Endothelial cell of umbilical vein (primary cell): ENCODE measurements at regions not wholly inside any gene's neighbourhood (a gene's known extent, or its start where the extent isn't known, plus 50 kb on each side); places are given as distances from the start of the nearest gene placed in this dataset.

ENCODE experiments used
- BruUV-seq: library from RNA; stranded (reverse); fragments of 400-500 nt; replicated peaks from 2 replicates; lab custom pipeline; 2021; lab: Mats Ljungman, UMichigan
- CTCF ChIA-PET: fragments of 300-600, 350-600 bp; sonication (Branson Sonifier 250); formaldehyde crosslinking; loops from one replicate; lab custom pipeline; 2021; ENCODE audit warnings: antibody characterized with exemption, inconsistent platforms; lab: Charles Lee
- POLR2A ChIA-PET: fragments of 300-600, 350-600 bp; sonication (Branson Sonifier 250); formaldehyde crosslinking; loops from one replicate; lab custom pipeline; 2021; ENCODE audit warnings: antibody characterized with exemption, inconsistent platforms; lab: Charles Lee
- DNase-seq: peaks from one replicate; pipeline ENCODE4 v3.0.0-alpha.2; 2011; ENCODE audit warnings: low read depth, low spot score
- FAIRE-seq: peaks from 2 replicates; lab custom pipeline; 2011; peaks lifted over from hg19 to GRCh38; lab: Jason Lieb, UNC
- H2AFZ ChIP-seq: 2 replicates; pipeline ENCODE4 v1.6.0; 2012; ENCODE audit warnings: low read depth, low read length, control low read depth, inconsistent platforms
- H3K27ac ChIP-seq: 2 replicates; pipeline ENCODE4 v1.5.1; 2011; ENCODE audit warnings: low read depth, mild to moderate bottlenecking, control low read depth, low read length, moderate library complexity; ENCODE audit not compliant: insufficient read depth
- H3K27me3 ChIP-seq, 2 experiments: 2 replicates each; pipeline versions ENCODE4 v1.6.0 to v1.6.1; 2011; ENCODE audit warnings: low read length in 2 of 2, mixed read lengths in 1 of 2; ENCODE audit not compliant: control insufficient read depth in 2 of 2, insufficient read depth in 2 of 2
- H3K36me3 ChIP-seq, 2 experiments: 2 replicates in 1 of 2; 3 replicates in 1 of 2; pipeline ENCODE4 v1.5.1; 2011; ENCODE audit warnings: low read length in 2 of 2, mild to moderate bottlenecking in 1 of 2, moderate library complexity in 1 of 2; ENCODE audit not compliant: control insufficient read depth in 2 of 2, insufficient read depth in 2 of 2; ENCODE audit errors: extremely low read depth in 1 of 2
- H3K4me1 ChIP-seq: 3 replicates; pipeline ENCODE4 v1.5.1; 2011; ENCODE audit warnings: mild to moderate bottlenecking, low read length; ENCODE audit not compliant: control insufficient read depth, insufficient read depth; ENCODE audit errors: extremely low read depth
- H3K4me2 ChIP-seq: 2 replicates; pipeline ENCODE4 v1.6.1; 2011; ENCODE audit warnings: low read length, control low read depth, mixed read lengths; ENCODE audit not compliant: insufficient read depth
- H3K4me3 ChIP-seq, 3 experiments: fragments of 200-600 bp in 1 of 3; sonication (generic), shearing (Covaris generic) in 1 of 3; replicated peaks in 1 of 3; 2 replicates each; pipeline ENCODE4 v1.5.1; 2011 to 2016; ENCODE audit warnings: control low read depth in 3 of 3, low read length in 3 of 3, mild to moderate bottlenecking in 2 of 3, inconsistent platforms in 1 of 3, low read depth in 1 of 3, moderate library complexity in 1 of 3; ENCODE audit not compliant: insufficient read depth in 1 of 3
- H3K79me2 ChIP-seq: 2 replicates; pipeline ENCODE4 v1.6.0; 2012; ENCODE audit warnings: low read length, inconsistent platforms; ENCODE audit not compliant: control insufficient read depth, insufficient read depth
- H3K9ac ChIP-seq: replicated peaks from 2 replicates; pipeline ENCODE3; 2011; ENCODE audit warnings: low read length, control low read depth; ENCODE audit not compliant: insufficient read depth; ENCODE audit errors: extremely low read depth
- H3K9me1 ChIP-seq: replicated peaks from 3 replicates; pipeline ENCODE4 v1.6.0; 2011; ENCODE audit warnings: mild to moderate bottlenecking, low read length; ENCODE audit not compliant: control insufficient read depth, insufficient read depth; ENCODE audit errors: extremely low read depth
- H3K9me3 ChIP-seq: replicated peaks from 2 replicates; pipeline ENCODE4 v1.5.1; 2012; ENCODE audit warnings: low read length, inconsistent platforms; ENCODE audit not compliant: control insufficient read depth, insufficient read depth
- H4K20me1 ChIP-seq: replicated peaks from 2 replicates; pipeline ENCODE3; 2011; ENCODE audit warnings: mild to moderate bottlenecking, low read length; ENCODE audit not compliant: control insufficient read depth, insufficient read depth; ENCODE audit errors: extremely low read depth
- CTCF ChIP-seq, 2 donors: IDR thresholded peaks; 1 replicate in 1 of 2; 2 replicates in 1 of 2; pipeline ENCODE4 v1.5.1; 2011; ENCODE audit warnings: low read length in 2 of 2, mild to moderate bottlenecking in 2 of 2, moderate library complexity in 2 of 2, control low read depth in 1 of 2, inconsistent platforms in 1 of 2, low read depth in 1 of 2; ENCODE audit not compliant: insufficient read depth in 1 of 2; ENCODE audit errors: extremely low read depth in 1 of 2
- EZH2 ChIP-seq: IDR thresholded peaks from 2 replicates; pipeline ENCODE4 v1.6.1; 2012; ENCODE audit warnings: borderline replicate concordance, low read depth, mild to moderate bottlenecking, moderate library complexity, low read length, inconsistent platforms; ENCODE audit not compliant: severe bottlenecking
- FOS ChIP-seq: IDR thresholded peaks from 2 replicates; pipeline ENCODE4 v1.6.1; 2011; ENCODE audit warnings: mild to moderate bottlenecking, low read length, moderate library complexity, borderline replicate concordance; ENCODE audit not compliant: insufficient read depth
- GATA2 ChIP-seq: IDR thresholded peaks from 2 replicates; pipeline ENCODE4 v1.7.0; 2011; ENCODE audit warnings: low read depth, mild to moderate bottlenecking, moderate library complexity, mixed read lengths, low read length; ENCODE audit not compliant: insufficient read length, insufficient read depth
- JUN ChIP-seq: IDR thresholded peaks from 2 replicates; pipeline ENCODE4 v1.6.1; 2011; ENCODE audit warnings: borderline replicate concordance, low read depth; ENCODE audit not compliant: insufficient read length, insufficient read depth
- MYC ChIP-seq: IDR thresholded peaks from one replicate; pipeline ENCODE4 v1.6.1; 2011; ENCODE audit warnings: mild to moderate bottlenecking, low read depth, low read length
- POLR2A ChIP-seq: IDR thresholded peaks from 2 replicates; pipeline ENCODE4 v1.6.1; 2012; ENCODE audit warnings: low read depth, mild to moderate bottlenecking, control low read depth, low read length
- POLR2AphosphoS5 ChIP-seq: IDR thresholded peaks from 2 replicates; pipeline ENCODE4 v1.6.1; 2012; ENCODE audit warnings: low read depth, mild to moderate bottlenecking, control low read depth, low read length, moderate library complexity; ENCODE audit not compliant: insufficient read depth
- dilution Hi-C: fragments of 300-500 bp; cut with MboI; formaldehyde crosslinking; loops from one replicate; pipeline ENCODE4 v1.15.0; 2019; ENCODE audit warnings: low sequenced_read_pairs; ENCODE audit not compliant: extremely low pct_ligation_motif_present
- intact Hi-C: fragments of 100-400 bp; cut with micrococcal nuclease; formaldehyde crosslinking; loops from one replicate; pipeline ENCODE4 v1.10.0; 2022
- TF ChIP-seq, protein P1 (sequence below): IDR thresholded peaks from 2 replicates; pipeline ENCODE4 v1.6.1; 2011; ENCODE audit not compliant: insufficient read depth, insufficient read length

DNA sequence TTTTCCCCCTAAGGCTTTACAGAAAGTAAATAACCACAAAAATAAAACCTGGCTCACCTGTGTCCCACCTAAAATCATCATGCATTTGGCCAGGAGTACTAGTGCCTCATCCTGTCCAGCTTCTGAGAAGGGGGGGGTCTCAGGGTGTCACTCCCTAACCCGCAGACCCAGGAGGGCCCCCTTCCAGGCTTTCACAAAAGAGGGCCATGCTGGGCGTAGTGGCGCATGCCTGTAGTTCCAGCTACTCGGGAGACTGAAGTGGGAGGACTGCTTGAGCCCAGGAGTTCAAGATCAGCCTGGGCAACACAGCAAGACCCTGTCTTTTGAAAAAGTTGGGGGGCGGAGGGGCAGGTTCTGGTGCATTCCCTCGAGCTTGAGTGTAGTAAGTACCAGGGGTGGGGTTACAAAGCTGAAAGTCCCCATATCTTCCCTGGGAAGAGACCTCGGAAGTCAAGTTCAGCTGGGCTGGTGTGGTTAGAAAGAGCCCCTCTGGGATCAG is 259.3 kb downstream of the PARN start:
- Histone ChIP-seq H3K36me3 (no peaks in the 10 kb centered on the region), H3K79me2 (no peaks in the 10 kb centered on the region), H3K9ac (no peak overlapping the region), H3K27me3 (no peaks in the 10 kb centered on the region), H3K4me1 (no peaks in the 10 kb centered on the region), H4K20me1 (no peaks in the 10 kb centered on the region), H3K9me3 (no peaks in the 10 kb centered on the region), H3K9me1 (no peaks in the 10 kb centered on the region), H3K4me3 (no peak overlapping the region), H2AFZ (no peak overlapping the region), H3K4me2 (no peak overlapping the region), H3K27ac (no peak overlapping the region)
- TF ChIP-seq GATA2 (no peak), JUN (no peak), FOS (no peak), CTCF (IDR thresholded peaks at IDR 0.05; ENCODE audit: extremely low read depth in 1 of 2, insufficient read depth in 1 of 2, low read depth in 1 of 2, low read length in 2 of 2) (no peak), POLR2A (no peak), EZH2 (no peak), MYC (no peak), POLR2AphosphoS5 (no peak)
- TF ChIP-seq, protein P1, sequence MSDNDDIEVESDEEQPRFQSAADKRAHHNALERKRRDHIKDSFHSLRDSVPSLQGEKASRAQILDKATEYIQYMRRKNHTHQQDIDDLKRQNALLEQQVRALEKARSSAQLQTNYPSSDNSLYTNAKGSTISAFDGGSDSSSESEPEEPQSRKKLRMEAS, result no peak
- DNase-seq (no peak), FAIRE-seq (no peak)
- BruUV-seq, result no TSS peak
- CTCF ChIA-PET, result interaction anchor here (1.2 to 1.3 kb wide), 2 partner anchors 13 to 175 kb away, joined by 3 to 4 read pairs; no protein-coding TSS in a partner anchor
- dilution Hi-C loops (no loop called here), intact Hi-C loops (no loop called here)
- POLR2A ChIA-PET, result no interaction called here
